ENCODE measurements at regions not wholly inside any gene's neighbourhood (a gene's known extent, or its start where the extent isn't known, plus 50 kb on each side); places are given as distances from the start of the nearest gene placed in this dataset.
"Not testable (repeated sequence)": the region's sequence is repeated elsewhere in the genome, so short reads cannot be mapped to it uniquely, and the experiment has no call there.

DNA sequence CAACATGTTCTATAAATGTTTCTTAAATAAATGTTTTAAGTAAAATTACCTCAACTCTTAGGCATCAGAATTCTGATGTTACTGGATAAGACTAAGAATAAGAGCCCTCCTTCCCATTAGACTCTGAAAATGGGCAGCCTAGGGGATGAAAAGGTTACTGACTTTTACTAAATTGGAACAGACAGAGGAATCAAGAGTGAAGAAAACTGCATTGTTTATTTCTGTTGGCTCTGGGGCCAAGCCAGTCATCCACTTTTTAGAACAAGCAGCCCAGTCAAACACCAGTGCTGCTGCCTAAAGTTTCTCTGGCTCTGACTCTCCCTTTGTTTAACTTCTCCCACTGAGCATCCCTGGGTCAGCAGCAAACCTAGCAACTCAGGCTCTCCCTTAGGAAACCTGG lies 731.0 kb downstream of the CDY1 start:
- TF ChIP-seq, protein P1, sequence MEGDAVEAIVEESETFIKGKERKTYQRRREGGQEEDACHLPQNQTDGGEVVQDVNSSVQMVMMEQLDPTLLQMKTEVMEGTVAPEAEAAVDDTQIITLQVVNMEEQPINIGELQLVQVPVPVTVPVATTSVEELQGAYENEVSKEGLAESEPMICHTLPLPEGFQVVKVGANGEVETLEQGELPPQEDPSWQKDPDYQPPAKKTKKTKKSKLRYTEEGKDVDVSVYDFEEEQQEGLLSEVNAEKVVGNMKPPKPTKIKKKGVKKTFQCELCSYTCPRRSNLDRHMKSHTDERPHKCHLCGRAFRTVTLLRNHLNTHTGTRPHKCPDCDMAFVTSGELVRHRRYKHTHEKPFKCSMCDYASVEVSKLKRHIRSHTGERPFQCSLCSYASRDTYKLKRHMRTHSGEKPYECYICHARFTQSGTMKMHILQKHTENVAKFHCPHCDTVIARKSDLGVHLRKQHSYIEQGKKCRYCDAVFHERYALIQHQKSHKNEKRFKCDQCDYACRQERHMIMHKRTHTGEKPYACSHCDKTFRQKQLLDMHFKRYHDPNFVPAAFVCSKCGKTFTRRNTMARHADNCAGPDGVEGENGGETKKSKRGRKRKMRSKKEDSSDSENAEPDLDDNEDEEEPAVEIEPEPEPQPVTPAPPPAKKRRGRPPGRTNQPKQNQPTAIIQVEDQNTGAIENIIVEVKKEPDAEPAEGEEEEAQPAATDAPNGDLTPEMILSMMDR (IDR thresholded peaks at IDR 0.05), result not testable (repeated sequence)
- TF ChIP-seq POLR2A (IDR thresholded peaks at IDR 0.05), result not testable (repeated sequence)
